CD8-positive, alpha-beta memory T cell (primary cell): ENCODE measurements at regions not wholly inside any gene's neighbourhood (a gene's known extent, or its start where the extent isn't known, plus 50 kb on each side); places are given as distances from the start of the nearest gene placed in this dataset.
A peak's percentile ranks its signal among the peaks of the same experiment; 100 is the strongest.
"Not testable (repeated sequence)": the region's sequence is repeated elsewhere in the genome, so short reads cannot be mapped to it uniquely, and the experiment has no call there.

Experiments
- CTCF ChIA-PET: fragments of 350-600 bp; sonication (Branson Sonifier 250); formaldehyde crosslinking; loops from one replicate; lab custom pipeline; 2021; ENCODE audit warnings: antibody characterized with exemption; lab: Charles Lee
- POLR2A ChIA-PET: fragments of 350-600 bp; sonication (Branson Sonifier 250); formaldehyde crosslinking; loops from one replicate; lab custom pipeline; 2021; ENCODE audit warnings: antibody characterized with exemption; lab: Charles Lee
- DNase-seq, 5 donors: peaks; one replicate each; pipeline versions ENCODE4 v3.0.0 to v3.0.0-alpha.2; 2020 to 2022; ENCODE audit warnings: mixed read lengths in 1 of 5
- H3K27ac ChIP-seq: one replicate; pipeline ENCODE4 v1.7.0; 2013; ENCODE audit warnings: low read depth, mild to moderate bottlenecking, low read length, moderate library complexity
- H3K27me3 ChIP-seq: 2 replicates; pipeline ENCODE4 v1.7.0; 2013; ENCODE audit warnings: low read length, mild to moderate bottlenecking; ENCODE audit not compliant: insufficient read depth, poor library complexity, severe bottlenecking
- H3K36me3 ChIP-seq: 2 replicates; pipeline ENCODE4 v1.7.0; 2013; ENCODE audit warnings: mild to moderate bottlenecking, low read length, moderate library complexity; ENCODE audit not compliant: insufficient read depth
- H3K4me1 ChIP-seq: 2 replicates; pipeline ENCODE4 v1.7.0; 2013; ENCODE audit warnings: mild to moderate bottlenecking, low read length, moderate library complexity; ENCODE audit not compliant: insufficient read depth
- H3K4me3 ChIP-seq: 2 replicates; pipeline ENCODE4 v1.7.0; 2013; ENCODE audit warnings: mild to moderate bottlenecking, low read length
- H3K9me3 ChIP-seq: 2 replicates; pipeline ENCODE4 v1.7.0; 2013; ENCODE audit warnings: mild to moderate bottlenecking, low read length
- H3K27ac Mint-ChIP-seq, 8 donors: one replicate each; pipeline ENCODE4 v1.8.0; 2020 to 2021; ENCODE audit warnings: mixed read lengths in 8 of 8, mild to moderate bottlenecking in 6 of 8, inconsistent platforms in 3 of 8, moderate library complexity in 3 of 8
- H3K27me3 Mint-ChIP-seq, 2 donors: one replicate each; pipeline ENCODE4 v1.8.0; 2020 to 2021; ENCODE audit warnings: mixed read lengths in 2 of 2, mild to moderate bottlenecking in 1 of 2, moderate library complexity in 1 of 2
- H3K36me3 Mint-ChIP-seq, 3 donors: one replicate each; pipeline ENCODE4 v1.8.0; 2020 to 2021; ENCODE audit warnings: mixed read lengths in 3 of 3, inconsistent platforms in 1 of 3, mild to moderate bottlenecking in 1 of 3
- H3K4me1 Mint-ChIP-seq, 3 donors: one replicate each; pipeline ENCODE4 v1.8.0; 2020 to 2021; ENCODE audit warnings: mixed read lengths in 3 of 3, inconsistent platforms in 1 of 3, mild to moderate bottlenecking in 1 of 3
- H3K4me3 Mint-ChIP-seq, 7 donors: one replicate each; pipeline ENCODE4 v1.8.0; 2020 to 2021; ENCODE audit warnings: mixed read lengths in 7 of 7, mild to moderate bottlenecking in 6 of 7, moderate library complexity in 4 of 7, inconsistent platforms in 2 of 7
- H3K9me3 Mint-ChIP-seq, 5 donors: one replicate each; pipeline ENCODE4 v1.8.0; 2020 to 2022; ENCODE audit warnings: mixed read lengths in 5 of 5, mild to moderate bottlenecking in 3 of 5, moderate library complexity in 2 of 5, inconsistent platforms in 1 of 5

- no peaks in the 10 kb centered on the region for H3K27me3 Mint-ChIP-seq
- peaks cover 0 to 4% (median 3%) of the 10 kb centered on the region in 5 donors for H3K9me3 Mint-ChIP-seq
- no peak for DNase-seq
- Histone ChIP-seq H3K4me1 (no peaks in the 10 kb centered on the region), H3K27me3 (no peaks in the 10 kb centered on the region), H3K4me3 (no peak overlapping the region), H3K36me3 (no peaks in the 10 kb centered on the region), H3K9me3 (no peaks in the 10 kb centered on the region), H3K27ac (no peak overlapping the region)
- CTCF ChIA-PET = no interaction called here
- H3K27ac Mint-ChIP-seq = peak overlapping the region in 1 of 8 donors; percentile 6
- no peaks in the 10 kb centered on the region for H3K4me1 Mint-ChIP-seq
- POLR2A ChIA-PET = no interaction called here
- H3K4me3 Mint-ChIP-seq = no peak overlapping the region
- H3K36me3 Mint-ChIP-seq = no peaks in the 10 kb centered on the region
Measured at GRCh38 chr5:98339141-98339848, 434.2 kb upstream of the RGMB start.

GRCh38 chr5:98341038-98342032 is 432.1 kb upstream of the RGMB start:
- Histone ChIP-seq H3K36me3 (no peaks in the 10 kb centered on the region), H3K27ac (no peak overlapping the region), H3K27me3 (no peaks in the 10 kb centered on the region), H3K4me3 (no peak overlapping the region), H3K9me3 (no peaks in the 10 kb centered on the region), H3K4me1 (no peaks in the 10 kb centered on the region)
- CTCF ChIA-PET = no interaction called here
- POLR2A ChIA-PET = interaction anchor here (0.6 kb wide), 1 partner anchor 70 kb away, joined by 3 read pairs; no protein-coding TSS in a partner anchor
- Mint-ChIP-seq H3K36me3 (no peaks in the 10 kb centered on the region), H3K4me3 (no peak overlapping the region), H3K27me3 (no peaks in the 10 kb centered on the region), H3K9me3 (peaks cover 0 to 3% (median 0%) of the 10 kb centered on the region in 5 donors), H3K27ac (no peak overlapping the region), H3K4me1 (no peaks in the 10 kb centered on the region)
- DNase-seq = no peak

GRCh38 chr5:98342958-98343660 is 430.4 kb upstream of the RGMB start:
- H3K4me3 Mint-ChIP-seq, H3K4me1 Mint-ChIP-seq, H3K27ac ChIP-seq, H3K27ac Mint-ChIP-seq, H3K4me1 ChIP-seq, H3K36me3 ChIP-seq, H3K36me3 Mint-ChIP-seq, DNase-seq, CTCF ChIA-PET, H3K9me3 ChIP-seq, POLR2A ChIA-PET, H3K9me3 Mint-ChIP-seq, H3K27me3 Mint-ChIP-seq, H3K27me3 ChIP-seq, H3K4me3 ChIP-seq: not testable (repeated sequence)

GRCh38 chr5:98349251-98349989 is 424.0 kb upstream of the RGMB start:
- H3K9me3 Mint-ChIP-seq = peaks cover 4 to 22% (median 10%) of the 10 kb centered on the region in 5 donors
- no peaks in the 10 kb centered on the region for H3K4me1 Mint-ChIP-seq
- no peak overlapping the region for H3K27ac Mint-ChIP-seq
- no peak overlapping the region for H3K27ac ChIP-seq
- no peaks in the 10 kb centered on the region for H3K36me3 Mint-ChIP-seq
- no peaks in the 10 kb centered on the region for H3K4me1 ChIP-seq
- H3K27me3 Mint-ChIP-seq = peaks cover 0 to 2% of the 10 kb centered on the region in 2 donors
- POLR2A ChIA-PET = no interaction called here
- no peak for DNase-seq
- CTCF ChIA-PET = no interaction called here
- H3K36me3 ChIP-seq = no peaks in the 10 kb centered on the region
- H3K4me3 ChIP-seq = no peak overlapping the region
- no peaks in the 10 kb centered on the region for H3K27me3 ChIP-seq
- H3K4me3 Mint-ChIP-seq = no peak overlapping the region
- no peaks in the 10 kb centered on the region for H3K9me3 ChIP-seq

GRCh38 chr5:98349990-98350365 is 423.5 kb upstream of the RGMB start:
- no peaks in the 10 kb centered on the region for H3K9me3 ChIP-seq
- no peak for DNase-seq
- POLR2A ChIA-PET = no interaction called here

GRCh38 chr5:98354922-98355321 is 418.5 kb upstream of the RGMB start:
- Mint-ChIP-seq H3K9me3 (peaks cover 0 to 13% (median 6%) of the 10 kb centered on the region in 5 donors), H3K36me3 (no peaks in the 10 kb centered on the region), H3K27me3 (no peaks in the 10 kb centered on the region), H3K4me3 (no peak overlapping the region), H3K4me1 (no peaks in the 10 kb centered on the region), H3K27ac (no peak overlapping the region)
- H3K27me3 ChIP-seq = no peaks in the 10 kb centered on the region
- no peak overlapping the region for H3K27ac ChIP-seq
- ChIA-PET CTCF (no interaction called here), POLR2A (no interaction called here)
- no peak for DNase-seq
- no peaks in the 10 kb centered on the region for H3K36me3 ChIP-seq
- no peaks in the 10 kb centered on the region for H3K4me1 ChIP-seq
- H3K4me3 ChIP-seq = no peak overlapping the region
- no peaks in the 10 kb centered on the region for H3K9me3 ChIP-seq

More at GRCh38 chr5:98349990-98350365, 423.5 kb upstream of the RGMB start:
- Mint-ChIP-seq H3K27ac (no peak overlapping the region), H3K9me3 (peaks cover 4 to 22% (median 10%) of the 10 kb centered on the region in 5 donors), H3K4me3 (no peak overlapping the region), H3K27me3 (peaks cover 0 to 2% of the 10 kb centered on the region in 2 donors), H3K36me3 (no peaks in the 10 kb centered on the region), H3K4me1 (no peaks in the 10 kb centered on the region)
- CTCF ChIA-PET = no interaction called here
- no peaks in the 10 kb centered on the region for H3K36me3 ChIP-seq
- H3K27me3 ChIP-seq = no peaks in the 10 kb centered on the region
- H3K27ac ChIP-seq = no peak overlapping the region
- H3K4me1 ChIP-seq = no peaks in the 10 kb centered on the region
- H3K4me3 ChIP-seq = no peak overlapping the region

- no peak overlapping the region for H3K27ac ChIP-seq
- no peaks in the 10 kb centered on the region for H3K4me1 Mint-ChIP-seq
Measured at GRCh38 chr5:98360548-98360947, 412.9 kb upstream of the RGMB start.

More at GRCh38 chr5:98360548-98360947, 412.9 kb upstream of the RGMB start:
- H3K27me3 Mint-ChIP-seq = no peaks in the 10 kb centered on the region
- H3K9me3 Mint-ChIP-seq = peaks cover 0 to 6% (median 0%) of the 10 kb centered on the region in 5 donors
- H3K4me3 Mint-ChIP-seq = no peak overlapping the region
- H3K36me3 Mint-ChIP-seq = no peaks in the 10 kb centered on the region
- no peak for DNase-seq
- ChIA-PET POLR2A (no interaction called here), CTCF (no interaction called here)
- no peaks in the 10 kb centered on the region for H3K36me3 ChIP-seq
- H3K27ac Mint-ChIP-seq = peak overlapping the region in 1 of 8 donors; percentile 24
- H3K9me3 ChIP-seq = no peaks in the 10 kb centered on the region
- H3K4me1 ChIP-seq = no peaks in the 10 kb centered on the region
- H3K4me3 ChIP-seq = no peak overlapping the region
- H3K27me3 ChIP-seq = no peaks in the 10 kb centered on the region
